ENCODE measurements at regions not wholly inside any gene's neighbourhood (a gene's known extent, or its start where the extent isn't known, plus 50 kb on each side); places are given as distances from the start of the nearest gene placed in this dataset.

DNA sequence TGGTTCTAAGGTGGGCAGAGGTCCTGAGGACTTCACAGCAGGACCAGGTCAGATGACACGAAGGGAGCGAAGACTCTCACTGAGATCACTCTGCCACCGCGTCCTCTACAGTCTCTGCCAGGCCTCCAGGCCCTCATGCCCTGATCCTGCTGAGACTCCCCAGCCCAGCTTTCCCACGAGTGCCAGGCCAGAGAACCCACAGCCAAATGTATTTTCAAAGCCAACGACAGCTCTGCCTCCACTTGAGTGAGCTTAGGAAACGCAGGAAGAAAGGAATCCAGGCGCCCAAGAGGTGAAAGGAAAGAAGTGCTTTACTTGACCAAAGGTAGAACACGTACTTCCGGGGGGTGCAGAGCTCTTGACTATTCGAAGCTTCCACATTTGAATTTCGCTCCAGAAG is 275.0 kb downstream of the XXYLT1 start:
- Histone ChIP-seq H3K9me3 (ENCODE audit: control insufficient read depth, insufficient read depth, low read length) (no peaks in the 10 kb centered on the region), H3K27me3 (ENCODE audit: control insufficient read depth, insufficient read depth, low read length) (peaks cover 14% of the 10 kb centered on the region), H3K27ac (ENCODE audit: low read depth, low read length) (no peak overlapping the region), H3K4me3 (ENCODE audit: low read depth, low read length) (no peak overlapping the region)
- ChIA-PET CTCF (no interaction called here), POLR2A (no interaction called here)
- TF ChIP-seq, protein P1, sequence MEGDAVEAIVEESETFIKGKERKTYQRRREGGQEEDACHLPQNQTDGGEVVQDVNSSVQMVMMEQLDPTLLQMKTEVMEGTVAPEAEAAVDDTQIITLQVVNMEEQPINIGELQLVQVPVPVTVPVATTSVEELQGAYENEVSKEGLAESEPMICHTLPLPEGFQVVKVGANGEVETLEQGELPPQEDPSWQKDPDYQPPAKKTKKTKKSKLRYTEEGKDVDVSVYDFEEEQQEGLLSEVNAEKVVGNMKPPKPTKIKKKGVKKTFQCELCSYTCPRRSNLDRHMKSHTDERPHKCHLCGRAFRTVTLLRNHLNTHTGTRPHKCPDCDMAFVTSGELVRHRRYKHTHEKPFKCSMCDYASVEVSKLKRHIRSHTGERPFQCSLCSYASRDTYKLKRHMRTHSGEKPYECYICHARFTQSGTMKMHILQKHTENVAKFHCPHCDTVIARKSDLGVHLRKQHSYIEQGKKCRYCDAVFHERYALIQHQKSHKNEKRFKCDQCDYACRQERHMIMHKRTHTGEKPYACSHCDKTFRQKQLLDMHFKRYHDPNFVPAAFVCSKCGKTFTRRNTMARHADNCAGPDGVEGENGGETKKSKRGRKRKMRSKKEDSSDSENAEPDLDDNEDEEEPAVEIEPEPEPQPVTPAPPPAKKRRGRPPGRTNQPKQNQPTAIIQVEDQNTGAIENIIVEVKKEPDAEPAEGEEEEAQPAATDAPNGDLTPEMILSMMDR (IDR thresholded peaks at IDR 0.05; ENCODE audit: low read depth, low read length), result no peak
- DNase-seq (ENCODE audit: low read depth, low spot score), result no peak

DNA sequence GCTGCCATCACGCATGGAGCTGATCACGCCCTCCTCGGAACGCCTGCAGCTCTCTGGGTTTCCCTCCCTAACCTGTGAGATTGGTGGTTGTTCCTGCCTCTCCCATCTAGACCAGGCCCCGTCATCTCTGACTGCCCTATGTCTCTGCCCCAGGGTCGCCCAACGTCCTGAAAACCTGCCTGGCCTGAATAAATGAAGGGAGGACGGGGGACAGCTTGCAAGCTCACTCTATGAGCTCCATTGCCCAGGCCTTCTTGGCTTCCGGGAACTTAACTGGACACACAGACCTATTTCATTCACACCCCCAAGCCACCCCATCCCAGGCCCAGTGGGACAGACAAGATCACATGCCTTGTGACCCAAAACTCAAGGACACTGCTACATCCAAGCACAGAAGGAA is 274.2 kb downstream of the XXYLT1 start:
- ChIA-PET POLR2A (no interaction called here), CTCF (no interaction called here)
- no peak overlapping the region for H3K27ac ChIP-seq (ENCODE audit: low read depth, low read length)
- TF ChIP-seq, protein P1 (IDR thresholded peaks at IDR 0.05; ENCODE audit: low read depth, low read length), result no peak
- H3K9me3 ChIP-seq (ENCODE audit: control insufficient read depth, insufficient read depth, low read length), result no peaks in the 10 kb centered on the region
- peaks cover 23% of the 10 kb centered on the region for H3K27me3 ChIP-seq (ENCODE audit: control insufficient read depth, insufficient read depth, low read length)
- H3K4me3 ChIP-seq (ENCODE audit: low read depth, low read length), result no peak overlapping the region
- DNase-seq (ENCODE audit: low read depth, low spot score), result no peak

DNA sequence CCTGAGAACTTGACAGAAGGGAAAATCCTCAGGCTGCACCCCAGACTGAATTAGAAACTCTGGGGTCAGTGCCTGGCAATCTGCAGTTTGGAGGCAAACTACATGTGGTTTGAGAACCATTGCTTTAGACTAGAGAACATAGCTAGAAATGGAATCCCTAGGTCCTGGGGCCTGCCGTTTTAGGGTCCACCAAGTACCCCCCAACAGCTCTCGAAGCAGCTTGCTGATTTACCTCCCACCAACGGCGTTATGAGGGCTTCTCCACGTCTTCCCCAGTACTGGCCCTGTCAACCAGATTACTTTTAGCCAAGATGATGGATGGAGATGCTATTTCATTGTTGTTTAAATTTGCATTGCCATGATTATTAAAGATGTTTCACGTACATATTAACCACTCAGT is 272.5 kb downstream of the XXYLT1 start:
- Histone ChIP-seq H3K9me3 (ENCODE audit: control insufficient read depth, insufficient read depth, low read length) (no peaks in the 10 kb centered on the region), H3K27ac (ENCODE audit: low read depth, low read length) (no peak overlapping the region), H3K27me3 (ENCODE audit: control insufficient read depth, insufficient read depth, low read length) (peaks cover 28% of the 10 kb centered on the region), H3K4me3 (ENCODE audit: low read depth, low read length) (no peak overlapping the region)
- no peak for DNase-seq (ENCODE audit: low read depth, low spot score)
- ChIA-PET CTCF (no interaction called here), POLR2A (no interaction called here)
- TF ChIP-seq, protein P1 (IDR thresholded peaks at IDR 0.05; ENCODE audit: low read depth, low read length), result no peak

DNA sequence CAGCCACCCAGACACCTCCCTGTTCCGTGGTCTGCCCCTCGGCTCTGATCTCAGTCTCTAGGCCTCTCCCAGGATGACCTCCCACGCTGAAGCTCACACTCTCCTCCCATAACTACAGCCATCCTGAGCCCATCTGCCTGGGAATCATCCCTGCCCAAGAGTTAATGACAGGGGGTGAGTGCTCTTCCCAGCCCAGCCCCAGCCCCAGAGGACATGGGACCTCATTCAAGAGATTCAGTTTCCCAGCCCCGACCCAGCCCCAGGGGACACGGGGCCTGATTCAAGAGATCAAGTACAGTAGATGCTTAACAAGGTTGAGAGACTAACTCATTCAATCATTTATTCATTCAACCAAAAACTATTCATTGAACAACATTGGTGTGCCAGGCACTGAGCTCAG is 272.0 kb downstream of the XXYLT1 start:
- peaks cover 33% of the 10 kb centered on the region for H3K27me3 ChIP-seq (ENCODE audit: control insufficient read depth, insufficient read depth, low read length)
- CTCF ChIA-PET, result interaction anchor here (1.9 kb wide), 1 partner anchor 316 kb away, joined by 5 read pairs; no protein-coding TSS in a partner anchor
- POLR2A ChIA-PET, result no interaction called here

DNA sequence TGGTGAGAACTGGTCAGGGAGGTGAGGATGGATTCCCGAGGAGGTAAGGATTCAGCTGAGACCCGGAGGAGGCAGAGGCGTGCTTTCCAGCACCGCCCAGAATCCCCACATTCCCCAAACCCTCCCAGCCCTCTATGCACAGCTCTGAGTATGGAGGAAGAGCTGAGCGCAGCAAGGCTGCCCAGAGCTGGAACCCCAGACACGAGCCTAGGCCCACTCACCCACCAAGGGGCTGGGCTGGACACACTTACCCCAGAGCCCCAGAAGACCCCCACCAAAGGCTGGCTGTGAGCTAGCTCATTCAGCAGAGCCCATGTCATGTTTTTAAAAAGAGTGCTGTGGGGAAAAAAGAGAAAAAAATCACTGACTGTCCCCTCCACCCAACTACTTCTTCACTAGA is 271.5 kb downstream of the XXYLT1 start:
- Histone ChIP-seq H3K9me3 (ENCODE audit: control insufficient read depth, insufficient read depth, low read length) (no peaks in the 10 kb centered on the region), H3K27ac (ENCODE audit: low read depth, low read length) (no peak overlapping the region), H3K27me3 (ENCODE audit: control insufficient read depth, insufficient read depth, low read length) (peaks cover 37% of the 10 kb centered on the region), H3K4me3 (ENCODE audit: low read depth, low read length) (no peak overlapping the region)
- CTCF ChIA-PET, result interaction anchor here (1.9 kb wide), 1 partner anchor 317 kb away, joined by 5 read pairs; no protein-coding TSS in a partner anchor
- TF ChIP-seq, protein P1 (IDR thresholded peaks at IDR 0.05; ENCODE audit: low read depth, low read length), result no peak
- POLR2A ChIA-PET, result no interaction called here
- no peak for DNase-seq (ENCODE audit: low read depth, low spot score)

More for the DNA sequence above, 272.0 kb downstream of the XXYLT1 start:
- H3K9me3 ChIP-seq (ENCODE audit: control insufficient read depth, insufficient read depth, low read length), result no peaks in the 10 kb centered on the region
- TF ChIP-seq, protein P1 (IDR thresholded peaks at IDR 0.05; ENCODE audit: low read depth, low read length), result no peak
- no peak overlapping the region for H3K27ac ChIP-seq (ENCODE audit: low read depth, low read length)
- H3K4me3 ChIP-seq (ENCODE audit: low read depth, low read length), result no peak overlapping the region
- no peak for DNase-seq (ENCODE audit: low read depth, low spot score)

Data from AG04450 (cell line).